Activated CD4-positive, alpha-beta T cell treated with anti-CD3 and anti-CD28 coated beads for 24 hours (primary cell): ENCODE measurements at regions not wholly inside any gene's neighbourhood (a gene's known extent, or its start where the extent isn't known, plus 50 kb on each side); places are given as distances from the start of the nearest gene placed in this dataset.

Source experiments
- DNase-seq, 2 donors: peaks; one replicate each; pipeline ENCODE4 v3.0.0-alpha.2; 2020; ENCODE audit warnings: low read depth in 2 of 2

GRCh38 chr20:60126975-60127374 is 168.8 kb downstream of the CDH26 start:
- no peak for DNase-seq

- DNase-seq: no peak
Measured at GRCh38 chr20:60131375-60131774, 173.2 kb downstream of the CDH26 start.

- no peak for DNase-seq
Measured at GRCh38 chr20:60132162-60132826, 174.1 kb downstream of the CDH26 start.

- DNase-seq: no peak
Measured at GRCh38 chr20:60132827-60133670, 174.8 kb downstream of the CDH26 start.

GRCh38 chr20:60135276-60135675 is 177.1 kb downstream of the CDH26 start:
- no peak for DNase-seq

- DNase-seq: no peak
Measured at GRCh38 chr20:60136645-60137401, 178.6 kb downstream of the CDH26 start.

- DNase-seq: peak; percentile 24 to 35
Measured at GRCh38 chr20:60137657-60138245, 179.5 kb downstream of the CDH26 start.

- peak; percentile 8 to 22 for DNase-seq
Measured at GRCh38 chr20:60138256-60139220, 180.3 kb downstream of the CDH26 start.

- no peak for DNase-seq
Measured at GRCh38 chr20:60139663-60140446, 181.6 kb downstream of the CDH26 start.

GRCh38 chr20:60142587-60142986 is 184.4 kb downstream of the CDH26 start:
- DNase-seq: no peak

- DNase-seq: no peak
Measured at GRCh38 chr20:60143261-60143842, 185.1 kb downstream of the CDH26 start.

- DNase-seq: no peak
Measured at GRCh38 chr20:60144404-60144803, 186.2 kb downstream of the CDH26 start.

- no peak for DNase-seq
Measured at GRCh38 chr20:60144974-60145527, 186.8 kb downstream of the CDH26 start.

- no peak for DNase-seq
Measured at GRCh38 chr20:60147004-60147403, 188.8 kb downstream of the CDH26 start.

- no peak for DNase-seq
Measured at GRCh38 chr20:60148885-60149284, 190.7 kb downstream of the CDH26 start.

- no peak for DNase-seq
Measured at GRCh38 chr20:60152792-60153191, 194.6 kb downstream of the CDH26 start.

GRCh38 chr20:60160451-60161145 is 202.4 kb downstream of the CDH26 start:
- no peak for DNase-seq

GRCh38 chr20:60167812-60168211 is 209.6 kb downstream of the CDH26 start:
- no peak for DNase-seq

- no peak for DNase-seq
Measured at GRCh38 chr20:60168963-60169362, 210.7 kb downstream of the CDH26 start.
